ENCODE measurements at regions not wholly inside any gene's neighbourhood (a gene's known extent, or its start where the extent isn't known, plus 50 kb on each side); places are given as distances from the start of the nearest gene placed in this dataset.

- H3K9me3 ChIP-seq (replicated peaks in 1 of 3): no peaks in the 10 kb centered on the region
- DNase-seq: no peak
- H3K4me1 ChIP-seq (replicated peaks in 1 of 2): no peaks in the 10 kb centered on the region
- H3K36me3 ChIP-seq (replicated peaks in 1 of 2): no peaks in the 10 kb centered on the region
- H3K4me3 ChIP-seq: no peak overlapping the region
- TF ChIP-seq POLR2A (IDR thresholded peaks at IDR 0.05) (no peak), CTCF (IDR thresholded peaks at IDR 0.05) (no peak)
- H3K27me3 ChIP-seq: no peaks in the 10 kb centered on the region
- no peak overlapping the region for H3K27ac ChIP-seq
- intact Hi-C loops (cut with DNase I): no loop called here
These were observed 129.7 kb upstream of the CALCR start for GRCh38 chr7:93704217-93704616.

GRCh38 chr7:93697901-93698300 is 123.4 kb upstream of the CALCR start:
- Histone ChIP-seq H3K27ac (no peak overlapping the region), H3K9me3 (replicated peaks in 1 of 3) (no peaks in the 10 kb centered on the region), H3K4me3 (no peak overlapping the region), H3K4me1 (replicated peaks in 1 of 2) (no peaks in the 10 kb centered on the region), H3K27me3 (no peaks in the 10 kb centered on the region), H3K36me3 (replicated peaks in 1 of 2) (no peaks in the 10 kb centered on the region)
- intact Hi-C loops (cut with DNase I): no loop called here
- no peak for TF ChIP-seq CTCF (IDR thresholded peaks at IDR 0.05)
- TF ChIP-seq POLR2A (IDR thresholded peaks at IDR 0.05): no peak
- 77 to 85% (median 80%) methylated on average over 1 of the region's 1 CpG; no CpG with 5 or more reads in 1 of the 4 donors for WGBS, 4 donors
- DNase-seq: no peak

- intact Hi-C loops (cut with DNase I): no loop called here
- 75 to 89% (median 81%) methylated on average over 6 of the region's 6 CpGs for WGBS, 4 donors
- Histone ChIP-seq H3K36me3 (replicated peaks in 1 of 2) (no peaks in the 10 kb centered on the region), H3K4me3 (no peak overlapping the region), H3K9me3 (replicated peaks in 1 of 3) (no peaks in the 10 kb centered on the region), H3K27ac (no peak overlapping the region), H3K27me3 (no peaks in the 10 kb centered on the region), H3K4me1 (replicated peaks in 1 of 2) (no peaks in the 10 kb centered on the region)
- no peak for TF ChIP-seq POLR2A (IDR thresholded peaks at IDR 0.05)
- no peak for TF ChIP-seq CTCF (IDR thresholded peaks at IDR 0.05)
- DNase-seq: no peak
These were observed 119.3 kb upstream of the CALCR start for GRCh38 chr7:93693796-93694195.

- Histone ChIP-seq H3K36me3 (replicated peaks in 1 of 2) (no peaks in the 10 kb centered on the region), H3K27ac (no peak overlapping the region), H3K9me3 (replicated peaks in 1 of 3) (no peaks in the 10 kb centered on the region), H3K27me3 (no peaks in the 10 kb centered on the region), H3K4me1 (replicated peaks in 1 of 2) (no peaks in the 10 kb centered on the region), H3K4me3 (no peak overlapping the region)
- no peak for TF ChIP-seq CTCF (IDR thresholded peaks at IDR 0.05)
- no peak for TF ChIP-seq POLR2A (IDR thresholded peaks at IDR 0.05)
- DNase-seq: no peak
- intact Hi-C loops (cut with DNase I): no loop called here
- 84 to 91% (median 87%) methylated on average over 2 of the region's 2 CpGs for WGBS, 4 donors
These were observed 115.5 kb upstream of the CALCR start for GRCh38 chr7:93690021-93690420.
